HG02884 (cell line): ENCODE measurements at regions not wholly inside any gene's neighbourhood (a gene's known extent, or its start where the extent isn't known, plus 50 kb on each side); places are given as distances from the start of the nearest gene placed in this dataset.
"Not testable (repeated sequence)": the region's sequence is repeated elsewhere in the genome, so short reads cannot be mapped to it uniquely, and the experiment has no call there.

Source experiments
- ATAC-seq: cut with Tn5 transposase; IDR thresholded peaks from one replicate; pipeline ENCODE4 v1.9.1; 2021; ENCODE audit warnings: mild to moderate bottlenecking, moderate library complexity; ENCODE audit not compliant: unreplicated experiment

- ATAC-seq = not testable (repeated sequence)
Measured at GRCh38 chr7:89616829-89617228, 537.4 kb upstream of the STEAP1 start.

- ATAC-seq = no peak
Measured at GRCh38 chr7:89618274-89618673, 536.0 kb upstream of the STEAP1 start.

GRCh38 chr7:89621925-89622641, 532.2 kb upstream of the STEAP1 start:
- no peak for ATAC-seq

GRCh38 chr7:89623018-89623672, 531.1 kb upstream of the STEAP1 start:
- peak; percentile 90 for ATAC-seq

- ATAC-seq = not testable (repeated sequence)
Measured at GRCh38 chr7:89624155-89624554, 530.1 kb upstream of the STEAP1 start.

- ATAC-seq = no peak
Measured at GRCh38 chr7:89648509-89648908, 505.8 kb upstream of the STEAP1 start.

- no peak for ATAC-seq
Measured at GRCh38 chr7:89655946-89656345, 498.3 kb upstream of the STEAP1 start.

- no peak for ATAC-seq
Measured at GRCh38 chr7:89661876-89662275, 492.4 kb upstream of the STEAP1 start.

GRCh38 chr7:89666136-89666835, 488.0 kb upstream of the STEAP1 start:
- no peak for ATAC-seq

GRCh38 chr7:89680161-89680560, 474.1 kb upstream of the STEAP1 start:
- ATAC-seq = no peak

- no peak for ATAC-seq
Measured at GRCh38 chr7:89681448-89681847, 472.8 kb upstream of the STEAP1 start.

- ATAC-seq = no peak
Measured at GRCh38 chr7:89685287-89685686, 469.0 kb upstream of the STEAP1 start.

GRCh38 chr7:89687211-89687610, 467.1 kb upstream of the STEAP1 start:
- no peak for ATAC-seq

GRCh38 chr7:89695241-89695640, 459.0 kb upstream of the STEAP1 start:
- ATAC-seq = no peak

- no peak for ATAC-seq
Measured at GRCh38 chr7:89714131-89714530, 440.1 kb upstream of the STEAP1 start.

- ATAC-seq = not testable (repeated sequence)
Measured at GRCh38 chr7:89718941-89719340, 435.3 kb upstream of the STEAP1 start.

GRCh38 chr7:89728481-89728880, 425.8 kb upstream of the STEAP1 start:
- ATAC-seq = no peak

- ATAC-seq = no peak
Measured at GRCh38 chr7:89731751-89732445, 422.4 kb upstream of the STEAP1 start.

GRCh38 chr7:89738549-89738948, 415.7 kb upstream of the STEAP1 start:
- ATAC-seq = no peak

GRCh38 chr7:89757910-89758309, 396.4 kb upstream of the STEAP1 start:
- ATAC-seq = no peak

GRCh38 chr7:89760690-89761089, 393.6 kb upstream of the STEAP1 start:
- no peak for ATAC-seq
